ENCODE measurements at regions not wholly inside any gene's neighbourhood (a gene's known extent, or its start where the extent isn't known, plus 50 kb on each side); places are given as distances from the start of the nearest gene placed in this dataset.
"Not testable (repeated sequence)": the region's sequence is repeated elsewhere in the genome, so short reads cannot be mapped to it uniquely, and the experiment has no call there.

GRCh38 chr5:17024686-17025180 is 88.6 kb upstream of the MYO10 start:
- BruUV-seq (replicated peaks): no TSS peak
- TF ChIP-seq EZH2phosphoT487 (IDR thresholded peaks at IDR 0.05; ENCODE audit: borderline replicate concordance): no peak
- no peak for TF ChIP-seq CTCF (IDR thresholded peaks at IDR 0.05 in 2 of 3, conservative IDR thresholded peaks at IDR 0.05 in 1 of 3; ENCODE audit: borderline replicate concordance in 1 of 3, insufficient read depth in 1 of 3, low read depth in 2 of 3, low read length in 2 of 3)
- TF ChIP-seq TCF7L2 (IDR thresholded peaks at IDR 0.05; ENCODE audit: borderline replicate concordance, extremely low read depth, insufficient read depth, insufficient read length): no peak
- no peak for TF ChIP-seq CEBPB (IDR thresholded peaks at IDR 0.05; ENCODE audit: low read depth)
- no peak for TF ChIP-seq FOSL1 (IDR thresholded peaks at IDR 0.05; ENCODE audit: low read depth)
- TF ChIP-seq ZBTB33 (IDR thresholded peaks at IDR 0.05; ENCODE audit: extremely low read depth, insufficient replicate concordance, low read length): no peak
- no peak for TF ChIP-seq YY1 (IDR thresholded peaks at IDR 0.05; ENCODE audit: extremely low read depth, insufficient replicate concordance, low read depth, low read length)
- TF ChIP-seq ELF1 (IDR thresholded peaks at IDR 0.05; ENCODE audit: borderline replicate concordance, low read depth): no peak
- ATAC-seq: no peak; the same call in 1 of the 2 replicates
- RAD21 ChIA-PET (ENCODE audit: low non-redundant PET in 1 of 2, low total read pairs in 2 of 2, uncharacterized antibody in 2 of 2, unreplicated experiment in 2 of 2): no interaction called here
- no peaks in the 10 kb centered on the region for H3K79me2 ChIP-seq (ENCODE audit: insufficient read depth, low read length)
- H3K27ac ChIP-seq (ENCODE audit: low read depth, low read length): no peak overlapping the region
- DNase-seq (ENCODE audit: low read depth, low spot score): no peak
- H3K4me2 ChIP-seq (ENCODE audit: low read length): no peak overlapping the region
- CTCF ChIA-PET: no interaction called here
- H3K9me3 ChIP-seq (ENCODE audit: control insufficient read depth in 1 of 2, insufficient read depth in 1 of 2, low read depth in 1 of 2, low read length in 2 of 2): no peaks in the 10 kb centered on the region
- H3K27me3 ChIP-seq (ENCODE audit: insufficient read depth, low read length): no peaks in the 10 kb centered on the region
- H4K20me1 ChIP-seq (ENCODE audit: insufficient read depth): no peaks in the 10 kb centered on the region
- H3K9me2 ChIP-seq (ENCODE audit: insufficient read depth): no peaks in the 10 kb centered on the region
- H3K4me3 ChIP-seq (replicated peaks in 1 of 2; ENCODE audit: low read depth in 1 of 2, low read length in 2 of 2): no peak overlapping the region
- H2AFZ ChIP-seq (ENCODE audit: low read depth, low read length, poor library complexity, severe bottlenecking): no peak overlapping the region
- POLR2A ChIA-PET: no interaction called here
- intact Hi-C loops (cut with micrococcal nuclease): no loop called here
- H3K36me3 ChIP-seq (ENCODE audit: control insufficient read depth in 1 of 2, insufficient read depth in 2 of 2, low read length in 2 of 2): no peaks in the 10 kb centered on the region
- no peak overlapping the region for H3K9ac ChIP-seq (ENCODE audit: low read length)
- 0 out of 4 replicates have a peak, but pooled peaks cover 0 to 4% of the 10 kb centered on the region in 2 experiments for H3K4me1 ChIP-seq (ENCODE audit: control insufficient read depth in 1 of 2, insufficient read depth in 2 of 2, low read length in 2 of 2)

- H3K79me2 ChIP-seq (ENCODE audit: insufficient read depth, low read length); H3K36me3 ChIP-seq (ENCODE audit: control insufficient read depth in 1 of 2, insufficient read depth in 2 of 2, low read length in 2 of 2); H3K4me1 ChIP-seq (ENCODE audit: control insufficient read depth in 1 of 2, insufficient read depth in 2 of 2, low read length in 2 of 2); DNase-seq (ENCODE audit: low read depth, low spot score); H3K27me3 ChIP-seq (ENCODE audit: insufficient read depth, low read length); RAD21 ChIA-PET (ENCODE audit: low non-redundant PET in 1 of 2, low total read pairs in 2 of 2, uncharacterized antibody in 2 of 2, unreplicated experiment in 2 of 2); H3K9ac ChIP-seq (ENCODE audit: low read length); intact Hi-C loops (cut with micrococcal nuclease); BruUV-seq (replicated peaks); H3K9me2 ChIP-seq (ENCODE audit: insufficient read depth); H3K9me3 ChIP-seq (ENCODE audit: control insufficient read depth in 1 of 2, insufficient read depth in 1 of 2, low read depth in 1 of 2, low read length in 2 of 2); H3K27ac ChIP-seq (ENCODE audit: low read depth, low read length); ATAC-seq; H3K4me2 ChIP-seq (ENCODE audit: low read length); H4K20me1 ChIP-seq (ENCODE audit: insufficient read depth); POLR2A ChIA-PET; H2AFZ ChIP-seq (ENCODE audit: low read depth, low read length, poor library complexity, severe bottlenecking); H3K4me3 ChIP-seq (replicated peaks in 1 of 2; ENCODE audit: low read depth in 1 of 2, low read length in 2 of 2): not testable (repeated sequence)
- CTCF ChIA-PET: interaction anchor here (1.0 kb wide), 1 partner anchor 9 kb away, joined by 3 read pairs; no protein-coding TSS in a partner anchor
These were observed 95.7 kb upstream of the MYO10 start for GRCh38 chr5:17031659-17032277.
